Endothelial cell (in vitro differentiated cells): ENCODE measurements at regions not wholly inside any gene's neighbourhood (a gene's known extent, or its start where the extent isn't known, plus 50 kb on each side); places are given as distances from the start of the nearest gene placed in this dataset.

Source experiments
- DNase-seq: peaks from one replicate; pipeline ENCODE4 v3.0.0; 2021; ENCODE audit warnings: low spot score
- H3K27ac Mint-ChIP-seq: one replicate; pipeline ENCODE4 v1.8.0; 2021; ENCODE audit warnings: mixed read lengths, inconsistent platforms; ENCODE audit not compliant: unreplicated experiment
- H3K27me3 Mint-ChIP-seq: one replicate; pipeline ENCODE4 v1.8.0; 2021; ENCODE audit warnings: mild to moderate bottlenecking, moderate library complexity, mixed read lengths, inconsistent platforms; ENCODE audit not compliant: unreplicated experiment
- H3K36me3 Mint-ChIP-seq: one replicate; pipeline ENCODE4 v1.8.0; 2021; ENCODE audit warnings: mild to moderate bottlenecking, low read depth, mixed read lengths, inconsistent platforms; ENCODE audit not compliant: unreplicated experiment
- H3K4me1 Mint-ChIP-seq: one replicate; pipeline ENCODE4 v1.8.0; 2021; ENCODE audit warnings: mild to moderate bottlenecking, mixed read lengths, inconsistent platforms; ENCODE audit not compliant: unreplicated experiment
- H3K4me3 Mint-ChIP-seq: one replicate; pipeline ENCODE4 v1.8.0; 2021; ENCODE audit warnings: mild to moderate bottlenecking, mixed read lengths, inconsistent platforms; ENCODE audit not compliant: unreplicated experiment
- H3K9me3 Mint-ChIP-seq: one replicate; pipeline ENCODE4 v1.8.0; 2021; ENCODE audit warnings: mixed read lengths, inconsistent platforms; ENCODE audit not compliant: unreplicated experiment
- CTCF ChIP-seq: fragments of 200-600 bp; sonication (generic); IDR thresholded peaks from one replicate; pipeline ENCODE4 v1.5.0; 2021; ENCODE audit warnings: antibody characterized with exemption; ENCODE audit not compliant: unreplicated experiment

- Mint-ChIP-seq H3K9me3 (no peaks in the 10 kb centered on the region), H3K4me1 (peaks cover 3% of the 10 kb centered on the region), H3K4me3 (no peak overlapping the region), H3K27me3 (peaks cover 4% of the 10 kb centered on the region), H3K27ac (no peak overlapping the region), H3K36me3 (no peaks in the 10 kb centered on the region)
- DNase-seq: no peak
- TF ChIP-seq CTCF: no peak
Measured at GRCh38 chr2:128986026-128986715, 667.5 kb upstream of the HS6ST1 start.

GRCh38 chr2:128986867-128987268, 668.2 kb upstream of the HS6ST1 start:
- H3K27me3 Mint-ChIP-seq: peaks cover 4% of the 10 kb centered on the region
- H3K27ac Mint-ChIP-seq: no peak overlapping the region
- TF ChIP-seq CTCF: no peak
- peaks cover 3% of the 10 kb centered on the region for H3K4me1 Mint-ChIP-seq
- no peaks in the 10 kb centered on the region for H3K9me3 Mint-ChIP-seq
- H3K36me3 Mint-ChIP-seq: no peaks in the 10 kb centered on the region
- DNase-seq: no peak
- H3K4me3 Mint-ChIP-seq: no peak overlapping the region

- H3K9me3 Mint-ChIP-seq: no peaks in the 10 kb centered on the region
- no peak overlapping the region for H3K4me3 Mint-ChIP-seq
- peaks cover 4% of the 10 kb centered on the region for H3K27me3 Mint-ChIP-seq
- no peak overlapping the region for H3K27ac Mint-ChIP-seq
- no peaks in the 10 kb centered on the region for H3K36me3 Mint-ChIP-seq
- no peak for DNase-seq
- peaks cover 3% of the 10 kb centered on the region for H3K4me1 Mint-ChIP-seq
- no peak for TF ChIP-seq CTCF
Measured at GRCh38 chr2:128988326-128988725, 669.7 kb upstream of the HS6ST1 start.

GRCh38 chr2:128988967-128989366, 670.3 kb upstream of the HS6ST1 start:
- Mint-ChIP-seq H3K27me3 (peaks cover 4% of the 10 kb centered on the region), H3K4me1 (peaks cover 3% of the 10 kb centered on the region), H3K36me3 (no peaks in the 10 kb centered on the region), H3K4me3 (no peak overlapping the region), H3K9me3 (no peaks in the 10 kb centered on the region), H3K27ac (no peak overlapping the region)
- DNase-seq: no peak
- no peak for TF ChIP-seq CTCF

GRCh38 chr2:128995086-128995485, 676.4 kb upstream of the HS6ST1 start:
- H3K4me3 Mint-ChIP-seq: no peak overlapping the region
- no peak for DNase-seq
- H3K4me1 Mint-ChIP-seq: no peaks in the 10 kb centered on the region
- no peaks in the 10 kb centered on the region for H3K36me3 Mint-ChIP-seq
- H3K9me3 Mint-ChIP-seq: no peaks in the 10 kb centered on the region
- no peaks in the 10 kb centered on the region for H3K27me3 Mint-ChIP-seq
- no peak for TF ChIP-seq CTCF
- no peak overlapping the region for H3K27ac Mint-ChIP-seq
